ENCODE measurements at regions not wholly inside any gene's neighbourhood (a gene's known extent, or its start where the extent isn't known, plus 50 kb on each side); places are given as distances from the start of the nearest gene placed in this dataset.
A peak's percentile ranks its signal among the peaks of the same experiment; 100 is the strongest.

DNA sequence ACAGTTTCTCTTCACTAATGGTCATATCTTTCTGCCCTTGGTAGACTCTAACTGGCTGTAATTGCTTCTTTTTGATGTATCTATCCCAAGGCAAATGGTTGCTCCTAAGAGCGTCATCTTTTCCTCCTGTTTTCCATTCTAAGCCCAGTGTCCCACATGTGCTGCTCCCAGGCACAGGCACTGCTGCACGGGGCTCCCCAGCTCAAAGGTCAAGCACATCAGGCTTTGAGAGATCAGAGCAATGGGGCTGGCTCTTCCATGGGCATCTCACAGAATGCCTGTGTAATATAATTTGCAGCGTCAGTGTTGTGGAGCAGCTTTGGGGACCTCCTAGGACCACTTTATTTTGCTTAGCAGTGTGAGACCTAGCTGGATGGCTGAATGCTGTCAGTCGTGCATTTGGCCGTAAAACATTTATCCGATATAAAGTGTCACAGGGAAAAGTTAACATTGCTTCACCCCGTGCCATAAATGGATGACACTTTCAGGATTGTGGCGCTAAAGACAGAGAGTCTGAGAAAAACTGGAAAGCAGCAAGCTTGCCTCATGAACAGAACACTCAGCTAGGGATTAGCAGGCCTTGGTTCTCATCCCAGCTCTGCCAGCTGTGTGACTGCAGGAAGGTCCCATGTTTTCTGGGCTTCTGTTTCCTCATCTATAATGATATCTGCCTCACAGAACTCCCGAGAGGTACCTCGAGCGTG is 277.5 kb upstream of the TBL1XR1 start:
- intact Hi-C loops (cut with DNase I): no loop called here

DNA sequence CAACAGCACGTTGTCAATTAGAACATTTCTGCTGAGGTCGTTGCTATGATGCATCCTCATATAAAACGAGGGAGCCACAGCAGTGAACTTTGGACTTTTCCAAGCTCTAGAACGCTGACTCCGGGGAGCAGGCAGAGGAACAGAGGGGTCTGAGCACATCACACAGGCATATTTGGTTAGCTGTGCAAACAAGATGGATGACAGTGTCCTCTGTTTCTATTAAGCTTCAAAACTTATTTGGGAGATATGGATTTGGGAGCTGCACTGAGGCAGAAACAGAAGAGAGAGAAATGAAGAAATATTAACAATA is 278.0 kb upstream of the TBL1XR1 start:
- TF ChIP-seq, protein P1, sequence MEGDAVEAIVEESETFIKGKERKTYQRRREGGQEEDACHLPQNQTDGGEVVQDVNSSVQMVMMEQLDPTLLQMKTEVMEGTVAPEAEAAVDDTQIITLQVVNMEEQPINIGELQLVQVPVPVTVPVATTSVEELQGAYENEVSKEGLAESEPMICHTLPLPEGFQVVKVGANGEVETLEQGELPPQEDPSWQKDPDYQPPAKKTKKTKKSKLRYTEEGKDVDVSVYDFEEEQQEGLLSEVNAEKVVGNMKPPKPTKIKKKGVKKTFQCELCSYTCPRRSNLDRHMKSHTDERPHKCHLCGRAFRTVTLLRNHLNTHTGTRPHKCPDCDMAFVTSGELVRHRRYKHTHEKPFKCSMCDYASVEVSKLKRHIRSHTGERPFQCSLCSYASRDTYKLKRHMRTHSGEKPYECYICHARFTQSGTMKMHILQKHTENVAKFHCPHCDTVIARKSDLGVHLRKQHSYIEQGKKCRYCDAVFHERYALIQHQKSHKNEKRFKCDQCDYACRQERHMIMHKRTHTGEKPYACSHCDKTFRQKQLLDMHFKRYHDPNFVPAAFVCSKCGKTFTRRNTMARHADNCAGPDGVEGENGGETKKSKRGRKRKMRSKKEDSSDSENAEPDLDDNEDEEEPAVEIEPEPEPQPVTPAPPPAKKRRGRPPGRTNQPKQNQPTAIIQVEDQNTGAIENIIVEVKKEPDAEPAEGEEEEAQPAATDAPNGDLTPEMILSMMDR (IDR thresholded peaks at IDR 0.05): no peak
- no peak for TF ChIP-seq POLR2A (IDR thresholded peaks at IDR 0.05; ENCODE audit: low read depth)
- TF ChIP-seq POLR2AphosphoS5 (IDR thresholded peaks at IDR 0.05): no peak
- TF ChIP-seq EP300 (IDR thresholded peaks at IDR 0.05): no peak
- Histone ChIP-seq H3K4me3 (no peak overlapping the region), H3K4me1 (peaks cover 11 to 43% (median 27%) of the 10 kb centered on the region in 4 donors), H3K27ac (replicated peaks in 1 of 4) (peak overlapping the region in 1 of 4 donors; percentile 25), H3K9me3 (no peaks in the 10 kb centered on the region), H3K36me3 (no peaks in the 10 kb centered on the region), H3K27me3 (no peaks in the 10 kb centered on the region)
- intact Hi-C loops (cut with DNase I): no loop called here
- WGBS: 89% methylated on average over 5 of the region's 5 CpGs
- no peak for DNase-seq (ENCODE audit: extremely low spot score)

More for the DNA sequence above, 277.5 kb upstream of the TBL1XR1 start:
- H3K27me3 ChIP-seq: no peaks in the 10 kb centered on the region
- peaks cover 11 to 45% (median 32%) of the 10 kb centered on the region in 4 donors for H3K4me1 ChIP-seq
- H3K9me3 ChIP-seq: no peaks in the 10 kb centered on the region
- no peak overlapping the region for H3K4me3 ChIP-seq
- H3K36me3 ChIP-seq: no peaks in the 10 kb centered on the region
- peak overlapping the region in 1 of 4 donors; percentile 25 for H3K27ac ChIP-seq (replicated peaks in 1 of 4)
- no peak for DNase-seq (ENCODE audit: extremely low spot score)
- TF ChIP-seq EP300 (IDR thresholded peaks at IDR 0.05) (no peak), POLR2AphosphoS5 (IDR thresholded peaks at IDR 0.05) (no peak), POLR2A (IDR thresholded peaks at IDR 0.05; ENCODE audit: low read depth) (no peak)
- TF ChIP-seq, protein P1 (IDR thresholded peaks at IDR 0.05): no peak
- 86% methylated on average over 7 of the region's 11 CpGs for whole genome bisulfite sequencing

DNA sequence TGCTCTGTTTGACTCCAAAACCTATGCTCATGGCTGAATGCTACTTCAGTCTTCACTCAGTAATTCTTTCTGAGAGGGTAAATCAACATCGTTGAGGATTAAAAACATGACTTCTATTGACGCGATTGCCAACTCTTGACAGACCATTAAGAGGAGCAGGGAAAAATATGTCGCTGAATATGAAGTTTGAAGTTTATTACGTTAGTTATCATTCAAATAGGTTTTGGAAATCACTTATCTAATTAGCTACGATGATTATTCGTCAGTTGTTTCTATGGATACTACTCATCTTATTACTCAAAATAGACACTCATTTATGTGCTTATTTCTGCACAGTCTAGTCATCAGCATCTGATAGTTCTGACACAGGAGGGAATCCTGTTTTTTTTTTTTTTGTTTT is 279.2 kb upstream of the TBL1XR1 start:
- intact Hi-C loops (cut with DNase I): no loop called here
- WGBS: 89% methylated on average over 7 of the region's 7 CpGs
- Histone ChIP-seq H3K4me3 (no peak overlapping the region), H3K27ac (replicated peaks in 1 of 4) (peak overlapping the region in 1 of 4 donors; percentile 16), H3K4me1 (peaks cover 11 to 43% (median 27%) of the 10 kb centered on the region in 4 donors), H3K9me3 (no peaks in the 10 kb centered on the region), H3K27me3 (no peaks in the 10 kb centered on the region), H3K36me3 (no peaks in the 10 kb centered on the region)
- DNase-seq (ENCODE audit: extremely low spot score): no peak
- TF ChIP-seq EP300 (IDR thresholded peaks at IDR 0.05) (no peak), POLR2A (IDR thresholded peaks at IDR 0.05; ENCODE audit: low read depth) (no peak), POLR2AphosphoS5 (IDR thresholded peaks at IDR 0.05) (no peak)
- TF ChIP-seq, protein P1 (IDR thresholded peaks at IDR 0.05): no peak

DNA sequence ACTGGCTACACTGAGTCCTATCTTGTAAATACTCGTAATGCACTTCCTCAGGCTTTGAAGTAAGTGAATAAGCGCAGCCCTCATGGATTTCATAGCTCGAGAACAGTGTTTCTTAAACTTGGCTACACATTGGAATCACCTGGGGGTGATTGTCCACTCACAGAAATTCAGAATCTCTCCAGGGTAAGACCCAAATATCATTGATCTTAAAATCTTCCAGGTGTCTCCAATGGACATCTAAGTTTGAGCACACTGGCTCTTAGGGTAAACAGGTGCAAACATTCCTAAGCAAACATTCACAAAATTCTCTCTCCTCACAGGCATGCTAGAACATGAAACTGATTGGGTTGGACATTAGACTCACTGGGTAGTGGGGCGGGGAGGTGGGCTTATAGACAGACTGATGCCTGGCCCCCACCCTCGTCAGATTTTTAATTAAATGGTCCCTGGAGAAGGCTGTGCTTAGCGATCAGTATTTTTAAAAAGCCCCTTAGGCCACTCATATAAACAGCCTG is 279.7 kb upstream of the TBL1XR1 start:
- no peaks in the 10 kb centered on the region for H3K27me3 ChIP-seq
- WGBS: 95% methylated on average over 6 of the region's 6 CpGs
- no peaks in the 10 kb centered on the region for H3K36me3 ChIP-seq
- intact Hi-C loops (cut with DNase I): no loop called here
- no peak for TF ChIP-seq POLR2AphosphoS5 (IDR thresholded peaks at IDR 0.05)
- TF ChIP-seq, protein P1 (IDR thresholded peaks at IDR 0.05): no peak
- TF ChIP-seq EP300 (IDR thresholded peaks at IDR 0.05): no peak
- TF ChIP-seq POLR2A (IDR thresholded peaks at IDR 0.05; ENCODE audit: low read depth): no peak
- DNase-seq (ENCODE audit: extremely low spot score): no peak
- H3K9me3 ChIP-seq: no peaks in the 10 kb centered on the region
- H3K4me3 ChIP-seq: no peak overlapping the region
- peak overlapping the region in 3 of 4 donors; percentile 74 to 82 (median 82) for H3K27ac ChIP-seq (replicated peaks in 1 of 4)
- peaks cover 11 to 44% (median 32%) of the 10 kb centered on the region in 4 donors for H3K4me1 ChIP-seq
